ENCODE measurements at regions not wholly inside any gene's neighbourhood (a gene's known extent, or its start where the extent isn't known, plus 50 kb on each side); places are given as distances from the start of the nearest gene placed in this dataset.

GRCh38 chr21:19712441-19712840 is 1285.8 kb upstream of the NCAM2 start:
- Histone ChIP-seq H3K36me3 (ENCODE audit: insufficient read depth, insufficient read length, low read length) (no peaks in the 10 kb centered on the region), H3K27me3 (ENCODE audit: insufficient read depth, insufficient read length) (no peaks in the 10 kb centered on the region), H3K9me3 (ENCODE audit: insufficient read depth, low read length) (no peaks in the 10 kb centered on the region), H3K9ac (ENCODE audit: insufficient read length, low read depth) (no peak overlapping the region), H3K4me3 (ENCODE audit: insufficient read length, low read depth) (no peak overlapping the region), H3K4me1 (ENCODE audit: insufficient read depth, insufficient read length) (no peaks in the 10 kb centered on the region)
- TF ChIP-seq SUZ12 (IDR thresholded peaks at IDR 0.05; ENCODE audit: extremely low read depth, insufficient read depth, insufficient read length) (no peak), YY1 (IDR thresholded peaks at IDR 0.05; ENCODE audit: insufficient read depth, insufficient read length) (no peak), ZNF274 (IDR thresholded peaks at IDR 0.05; ENCODE audit: low read depth, low read length) (no peak)
- no peak for DNase-seq (ENCODE audit: low read depth, low spot score)

GRCh38 chr21:19713313-19713712 is 1284.9 kb upstream of the NCAM2 start:
- no peaks in the 10 kb centered on the region for H3K27me3 ChIP-seq (ENCODE audit: insufficient read depth, insufficient read length)
- no peaks in the 10 kb centered on the region for H3K36me3 ChIP-seq (ENCODE audit: insufficient read depth, insufficient read length, low read length)
- DNase-seq (ENCODE audit: low read depth, low spot score), result no peak
- H3K9ac ChIP-seq (ENCODE audit: insufficient read length, low read depth), result no peak overlapping the region
- H3K4me3 ChIP-seq (ENCODE audit: insufficient read length, low read depth), result no peak overlapping the region
- TF ChIP-seq SUZ12 (IDR thresholded peaks at IDR 0.05; ENCODE audit: extremely low read depth, insufficient read depth, insufficient read length), result no peak
- no peak for TF ChIP-seq ZNF274 (IDR thresholded peaks at IDR 0.05; ENCODE audit: low read depth, low read length)
- TF ChIP-seq YY1 (IDR thresholded peaks at IDR 0.05; ENCODE audit: insufficient read depth, insufficient read length), result no peak
- no peaks in the 10 kb centered on the region for H3K9me3 ChIP-seq (ENCODE audit: insufficient read depth, low read length)
- H3K4me1 ChIP-seq (ENCODE audit: insufficient read depth, insufficient read length), result no peaks in the 10 kb centered on the region

GRCh38 chr21:19724081-19724480 is 1274.1 kb upstream of the NCAM2 start:
- no peak overlapping the region for H3K4me3 ChIP-seq (ENCODE audit: insufficient read length, low read depth)
- TF ChIP-seq SUZ12 (IDR thresholded peaks at IDR 0.05; ENCODE audit: extremely low read depth, insufficient read depth, insufficient read length) (no peak), YY1 (IDR thresholded peaks at IDR 0.05; ENCODE audit: insufficient read depth, insufficient read length) (no peak), ZNF274 (IDR thresholded peaks at IDR 0.05; ENCODE audit: low read depth, low read length) (no peak)
- no peaks in the 10 kb centered on the region for H3K27me3 ChIP-seq (ENCODE audit: insufficient read depth, insufficient read length)
- H3K4me1 ChIP-seq (ENCODE audit: insufficient read depth, insufficient read length), result no peaks in the 10 kb centered on the region
- no peaks in the 10 kb centered on the region for H3K36me3 ChIP-seq (ENCODE audit: insufficient read depth, insufficient read length, low read length)
- peaks cover 7% of the 10 kb centered on the region; the same call in 1 of the 2 replicates for H3K9me3 ChIP-seq (ENCODE audit: insufficient read depth, low read length)
- no peak overlapping the region for H3K9ac ChIP-seq (ENCODE audit: insufficient read length, low read depth)
- no peak for DNase-seq (ENCODE audit: low read depth, low spot score)

GRCh38 chr21:19731251-19731650 is 1267.0 kb upstream of the NCAM2 start:
- no peaks in the 10 kb centered on the region for H3K4me1 ChIP-seq (ENCODE audit: insufficient read depth, insufficient read length)
- no peaks in the 10 kb centered on the region for H3K36me3 ChIP-seq (ENCODE audit: insufficient read depth, insufficient read length, low read length)
- no peak for TF ChIP-seq YY1 (IDR thresholded peaks at IDR 0.05; ENCODE audit: insufficient read depth, insufficient read length)
- no peak for TF ChIP-seq SUZ12 (IDR thresholded peaks at IDR 0.05; ENCODE audit: extremely low read depth, insufficient read depth, insufficient read length)
- TF ChIP-seq ZNF274 (IDR thresholded peaks at IDR 0.05; ENCODE audit: low read depth, low read length), result no peak
- DNase-seq (ENCODE audit: low read depth, low spot score), result no peak
- no peaks in the 10 kb centered on the region for H3K27me3 ChIP-seq (ENCODE audit: insufficient read depth, insufficient read length)
- H3K4me3 ChIP-seq (ENCODE audit: insufficient read length, low read depth), result no peak overlapping the region
- no peak overlapping the region for H3K9ac ChIP-seq (ENCODE audit: insufficient read length, low read depth)
- H3K9me3 ChIP-seq (ENCODE audit: insufficient read depth, low read length), result peaks cover 4% of the 10 kb centered on the region; the same call in 1 of the 2 replicates

GRCh38 chr21:19759836-19760235 is 1238.4 kb upstream of the NCAM2 start:
- no peak for TF ChIP-seq ZNF274 (IDR thresholded peaks at IDR 0.05; ENCODE audit: low read depth, low read length)
- no peak for TF ChIP-seq YY1 (IDR thresholded peaks at IDR 0.05; ENCODE audit: insufficient read depth, insufficient read length)
- TF ChIP-seq SUZ12 (IDR thresholded peaks at IDR 0.05; ENCODE audit: extremely low read depth, insufficient read depth, insufficient read length), result no peak
- Histone ChIP-seq H3K4me3 (ENCODE audit: insufficient read length, low read depth) (no peak overlapping the region), H3K36me3 (ENCODE audit: insufficient read depth, insufficient read length, low read length) (no peaks in the 10 kb centered on the region), H3K4me1 (ENCODE audit: insufficient read depth, insufficient read length) (no peaks in the 10 kb centered on the region), H3K27me3 (ENCODE audit: insufficient read depth, insufficient read length) (no peaks in the 10 kb centered on the region), H3K9me3 (ENCODE audit: insufficient read depth, low read length) (no peaks in the 10 kb centered on the region), H3K9ac (ENCODE audit: insufficient read length, low read depth) (no peak overlapping the region)
- DNase-seq (ENCODE audit: low read depth, low spot score), result no peak

GRCh38 chr21:19767546-19767945 is 1230.7 kb upstream of the NCAM2 start:
- H3K4me1 ChIP-seq (ENCODE audit: insufficient read depth, insufficient read length), result no peaks in the 10 kb centered on the region
- DNase-seq (ENCODE audit: low read depth, low spot score), result no peak
- TF ChIP-seq ZNF274 (IDR thresholded peaks at IDR 0.05; ENCODE audit: low read depth, low read length) (no peak), SUZ12 (IDR thresholded peaks at IDR 0.05; ENCODE audit: extremely low read depth, insufficient read depth, insufficient read length) (no peak), YY1 (IDR thresholded peaks at IDR 0.05; ENCODE audit: insufficient read depth, insufficient read length) (no peak)

GRCh38 chr21:19771881-19772280 is 1226.3 kb upstream of the NCAM2 start:
- Histone ChIP-seq H3K4me1 (ENCODE audit: insufficient read depth, insufficient read length) (no peaks in the 10 kb centered on the region), H3K9ac (ENCODE audit: insufficient read length, low read depth) (no peak overlapping the region), H3K9me3 (ENCODE audit: insufficient read depth, low read length) (no peaks in the 10 kb centered on the region), H3K27me3 (ENCODE audit: insufficient read depth, insufficient read length) (no peaks in the 10 kb centered on the region), H3K4me3 (ENCODE audit: insufficient read length, low read depth) (no peak overlapping the region), H3K36me3 (ENCODE audit: insufficient read depth, insufficient read length, low read length) (no peaks in the 10 kb centered on the region)
- DNase-seq (ENCODE audit: low read depth, low spot score), result no peak
- TF ChIP-seq ZNF274 (IDR thresholded peaks at IDR 0.05; ENCODE audit: low read depth, low read length) (no peak), SUZ12 (IDR thresholded peaks at IDR 0.05; ENCODE audit: extremely low read depth, insufficient read depth, insufficient read length) (no peak), YY1 (IDR thresholded peaks at IDR 0.05; ENCODE audit: insufficient read depth, insufficient read length) (no peak)

More at GRCh38 chr21:19767546-19767945, 1230.7 kb upstream of the NCAM2 start:
- no peaks in the 10 kb centered on the region for H3K9me3 ChIP-seq (ENCODE audit: insufficient read depth, low read length)
- H3K4me3 ChIP-seq (ENCODE audit: insufficient read length, low read depth), result no peak overlapping the region
- no peaks in the 10 kb centered on the region for H3K36me3 ChIP-seq (ENCODE audit: insufficient read depth, insufficient read length, low read length)
- no peak overlapping the region for H3K9ac ChIP-seq (ENCODE audit: insufficient read length, low read depth)
- no peaks in the 10 kb centered on the region for H3K27me3 ChIP-seq (ENCODE audit: insufficient read depth, insufficient read length)

Data from NT2/D1 (cell line).